AG10803 (cell line): ENCODE measurements at regions not wholly inside any gene's neighbourhood (a gene's known extent, or its start where the extent isn't known, plus 50 kb on each side); places are given as distances from the start of the nearest gene placed in this dataset.
"Not testable (repeated sequence)": the region's sequence is repeated elsewhere in the genome, so short reads cannot be mapped to it uniquely, and the experiment has no call there.

ENCODE experiments used
- DNase-seq: peaks from one replicate; pipeline ENCODE4 v3.0.0; 2010; ENCODE audit warnings: low read depth
- H3K4me3 ChIP-seq: 2 replicates; pipeline ENCODE4 v1.5.1; 2011; ENCODE audit warnings: mild to moderate bottlenecking, low read length, control low read depth
- TF ChIP-seq, protein P1 (sequence below): conservative IDR thresholded peaks from 2 replicates; pipeline ENCODE4 v1.5.1; 2011; ENCODE audit warnings: mild to moderate bottlenecking, low read length, control low read depth, inconsistent platforms

DNA sequence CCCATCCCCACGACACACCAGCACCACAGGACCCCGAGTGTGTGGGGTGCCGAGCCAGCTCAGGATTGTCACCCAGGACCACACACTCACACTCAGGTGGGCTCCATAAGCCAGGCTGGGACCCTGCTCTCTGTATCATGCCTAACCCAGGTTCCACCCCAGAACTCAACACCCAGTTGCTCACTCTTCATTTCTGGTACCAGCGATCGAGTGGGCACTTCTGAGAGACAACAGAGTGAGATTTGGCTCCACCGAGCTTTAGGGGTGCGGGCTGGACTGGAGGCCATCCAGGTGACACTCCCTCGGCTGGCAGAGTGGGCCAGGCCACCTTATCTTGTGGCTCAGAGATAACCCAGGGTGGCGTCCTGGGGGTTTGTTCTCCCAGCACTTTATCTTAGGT is 1323.8 kb downstream of the BRD1 start:
- TF ChIP-seq, protein P1, sequence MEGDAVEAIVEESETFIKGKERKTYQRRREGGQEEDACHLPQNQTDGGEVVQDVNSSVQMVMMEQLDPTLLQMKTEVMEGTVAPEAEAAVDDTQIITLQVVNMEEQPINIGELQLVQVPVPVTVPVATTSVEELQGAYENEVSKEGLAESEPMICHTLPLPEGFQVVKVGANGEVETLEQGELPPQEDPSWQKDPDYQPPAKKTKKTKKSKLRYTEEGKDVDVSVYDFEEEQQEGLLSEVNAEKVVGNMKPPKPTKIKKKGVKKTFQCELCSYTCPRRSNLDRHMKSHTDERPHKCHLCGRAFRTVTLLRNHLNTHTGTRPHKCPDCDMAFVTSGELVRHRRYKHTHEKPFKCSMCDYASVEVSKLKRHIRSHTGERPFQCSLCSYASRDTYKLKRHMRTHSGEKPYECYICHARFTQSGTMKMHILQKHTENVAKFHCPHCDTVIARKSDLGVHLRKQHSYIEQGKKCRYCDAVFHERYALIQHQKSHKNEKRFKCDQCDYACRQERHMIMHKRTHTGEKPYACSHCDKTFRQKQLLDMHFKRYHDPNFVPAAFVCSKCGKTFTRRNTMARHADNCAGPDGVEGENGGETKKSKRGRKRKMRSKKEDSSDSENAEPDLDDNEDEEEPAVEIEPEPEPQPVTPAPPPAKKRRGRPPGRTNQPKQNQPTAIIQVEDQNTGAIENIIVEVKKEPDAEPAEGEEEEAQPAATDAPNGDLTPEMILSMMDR = no peak
- no peak overlapping the region for H3K4me3 ChIP-seq
- no peak for DNase-seq

DNA sequence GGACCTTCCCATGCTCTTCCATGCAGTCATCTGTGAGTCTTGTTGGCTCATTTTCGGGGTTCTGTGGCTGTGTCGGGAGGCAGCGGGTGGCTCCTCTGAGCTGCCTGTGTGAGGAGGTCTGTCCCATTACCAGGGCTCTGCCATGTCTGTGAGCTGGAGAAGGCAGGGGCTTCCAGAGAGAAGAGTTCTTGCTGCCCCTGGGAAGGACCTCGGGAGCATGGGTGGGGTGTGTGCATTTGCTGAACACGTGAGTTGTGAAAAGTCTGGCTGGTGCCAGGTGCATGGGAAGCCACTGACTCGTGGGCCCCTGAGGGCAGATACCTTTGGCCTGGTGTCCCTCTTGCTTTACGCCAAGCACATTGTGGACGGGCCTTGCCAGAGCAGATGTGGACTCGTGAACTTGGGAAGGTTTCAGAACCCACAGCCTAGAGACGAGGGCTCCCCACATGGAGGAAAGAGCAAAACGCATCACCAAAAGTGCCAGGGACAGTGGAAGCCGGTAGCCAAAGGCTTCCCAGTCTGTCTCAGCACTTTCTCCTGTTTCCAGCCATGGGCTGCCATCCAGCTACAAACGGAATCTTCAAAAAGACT is 1324.5 kb downstream of the BRD1 start:
- H3K4me3 ChIP-seq = no peak overlapping the region
- no peak for DNase-seq
- TF ChIP-seq, protein P1 = no peak

DNA sequence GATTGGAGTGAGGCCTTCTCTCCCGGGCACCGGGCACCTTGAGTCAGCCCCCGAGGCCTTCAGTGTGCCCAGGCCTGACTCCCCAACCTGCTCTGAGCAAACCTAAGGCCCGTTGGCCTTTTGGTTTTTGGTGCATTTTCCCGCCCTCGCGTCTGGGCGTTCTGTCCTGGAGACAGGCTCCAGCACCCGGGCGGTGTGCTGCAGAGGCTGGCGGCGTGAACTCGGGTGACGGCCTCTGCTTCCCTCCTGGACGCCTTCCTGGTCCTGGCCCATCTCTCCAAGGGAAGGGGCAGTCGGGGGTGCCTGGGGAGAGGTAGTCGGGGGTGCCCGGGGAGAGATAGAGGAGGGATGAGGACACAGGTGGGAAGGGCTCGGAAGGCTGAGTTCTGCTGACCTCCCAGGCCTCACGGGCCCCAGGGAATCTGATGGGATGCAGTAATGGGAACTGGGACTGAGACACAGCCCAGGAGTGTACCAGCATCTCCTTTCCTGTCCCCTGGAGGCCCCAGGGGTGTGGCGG is 1326.4 kb downstream of the BRD1 start:
- TF ChIP-seq, protein P1 = no peak
- H3K4me3 ChIP-seq = no peak overlapping the region
- DNase-seq = no peak

DNA sequence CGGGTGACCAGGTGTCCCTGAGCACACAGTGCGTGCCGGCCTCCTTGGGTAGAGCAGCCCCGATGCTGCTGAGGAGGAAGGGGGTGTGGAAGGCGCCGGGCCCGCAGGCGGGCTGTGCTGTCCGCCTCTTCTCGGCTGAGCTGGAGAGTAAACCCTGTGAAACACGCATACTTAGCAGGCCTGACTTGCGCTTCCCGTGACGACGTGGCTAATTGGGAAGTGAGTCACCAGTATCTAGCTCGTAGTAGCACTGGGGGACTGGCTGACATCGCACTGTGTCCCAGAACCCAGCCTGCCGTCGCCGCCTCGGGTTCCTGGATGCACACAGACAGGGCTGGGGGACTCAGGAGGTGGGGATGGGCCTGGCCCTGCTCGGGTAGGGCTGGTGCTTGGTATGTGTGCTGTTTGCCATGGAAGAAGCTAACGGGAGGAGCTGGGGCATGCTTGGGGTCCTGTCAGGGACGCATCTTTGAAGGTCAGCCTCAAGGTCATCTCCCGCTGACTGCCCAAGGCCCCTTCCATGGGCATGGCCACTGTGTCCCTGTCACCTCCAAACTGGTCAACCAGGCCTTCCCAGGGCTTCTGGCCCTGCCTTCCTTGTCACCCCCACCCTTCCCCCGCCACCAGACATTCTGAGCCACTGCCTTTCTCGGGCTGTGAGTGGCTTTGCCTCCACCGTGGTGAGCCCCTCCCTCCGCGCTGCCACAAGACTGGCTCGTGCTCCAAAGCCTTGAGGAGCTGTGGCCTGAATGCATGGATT is 1327.0 kb downstream of the BRD1 start:
- no peak for DNase-seq
- TF ChIP-seq, protein P1 = no peak
- no peak overlapping the region for H3K4me3 ChIP-seq

DNA sequence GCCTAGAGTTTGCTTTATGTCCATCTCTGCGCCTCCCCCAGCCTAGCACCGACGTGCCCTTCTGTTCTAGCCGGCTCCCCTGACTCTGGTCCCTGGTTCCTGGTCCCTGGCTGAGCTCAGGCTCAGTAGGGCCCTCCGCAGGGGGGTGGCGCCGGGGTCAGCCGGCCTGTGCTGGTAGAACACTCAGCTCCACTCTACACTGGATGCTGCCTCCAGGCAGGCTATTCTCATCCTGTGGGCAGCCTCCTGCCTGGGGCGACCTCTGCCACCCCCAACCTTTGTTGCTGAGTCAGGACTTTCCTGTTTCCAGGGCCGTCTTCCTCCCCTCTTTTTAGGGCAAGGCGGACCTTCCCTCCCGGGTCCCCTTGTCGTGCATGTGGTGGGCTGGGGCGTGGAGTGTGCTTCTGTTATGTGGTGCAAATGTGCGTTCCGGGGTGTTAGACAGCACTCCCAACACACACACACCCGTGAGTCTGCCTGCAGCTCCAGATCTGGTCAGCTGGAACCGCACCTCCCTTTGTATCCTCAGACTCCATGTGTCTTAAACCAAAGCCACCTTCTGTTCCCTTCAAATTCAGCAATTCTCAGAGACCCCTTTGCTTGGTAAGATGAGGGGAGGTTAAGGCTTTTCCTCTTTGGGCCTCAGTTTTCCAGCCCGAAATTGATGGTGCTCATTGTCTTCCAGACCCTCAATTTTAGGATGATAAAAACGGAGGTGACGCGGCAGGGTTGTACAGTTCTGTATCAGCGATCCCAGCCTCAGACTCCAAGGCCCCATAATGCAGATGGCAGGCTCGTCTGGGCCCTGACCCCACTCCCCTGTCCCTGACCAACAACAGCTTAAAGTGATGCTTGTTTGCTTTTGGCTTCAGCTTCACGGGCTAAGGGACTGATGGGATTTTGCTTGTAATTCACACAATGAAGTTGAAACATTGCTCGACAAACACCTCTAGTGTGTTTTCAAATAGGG is 1327.9 kb downstream of the BRD1 start:
- no peak overlapping the region for H3K4me3 ChIP-seq
- TF ChIP-seq, protein P1 = no peak
- DNase-seq = no peak

DNA sequence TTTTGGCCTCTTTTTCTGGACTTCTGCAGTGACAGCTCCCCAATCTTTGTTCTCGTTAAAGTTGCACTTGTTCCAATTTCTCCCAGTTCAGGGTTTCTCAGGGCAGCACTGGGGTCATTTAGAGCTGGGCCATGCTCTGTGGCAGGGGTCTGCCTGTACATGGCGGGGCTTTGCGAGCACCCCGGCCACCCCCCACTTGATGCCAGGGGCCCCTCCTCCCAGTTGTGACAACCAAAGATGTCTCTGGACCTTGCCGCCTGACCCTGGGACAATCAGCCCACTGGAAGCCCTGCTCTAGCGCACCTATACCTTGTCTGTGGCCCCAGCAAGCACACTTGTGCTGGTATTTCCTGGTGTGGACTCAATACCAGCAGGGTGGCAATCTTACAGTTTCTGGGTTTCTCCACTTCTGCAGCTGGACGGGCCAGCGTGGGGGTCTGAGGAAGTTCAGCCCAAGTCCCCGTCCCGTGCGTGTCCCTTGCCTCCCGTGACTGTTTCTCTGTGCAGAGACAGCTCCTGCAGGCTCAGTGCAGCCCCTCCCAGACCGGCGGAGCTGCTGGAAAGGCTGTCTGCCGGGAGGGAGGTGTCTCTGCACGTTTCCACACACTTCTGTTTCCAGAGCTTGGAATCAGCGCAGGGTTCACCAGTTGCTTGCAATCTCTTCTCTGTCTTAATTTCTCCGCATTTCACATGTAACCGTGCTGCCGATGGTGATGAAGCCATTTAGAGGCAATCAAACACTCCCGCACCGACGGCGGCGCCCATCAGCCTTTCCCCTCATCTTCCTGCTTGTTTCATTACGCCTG is 1328.9 kb downstream of the BRD1 start:
- no peak overlapping the region for H3K4me3 ChIP-seq
- TF ChIP-seq, protein P1 = no peak
- no peak for DNase-seq

DNA sequence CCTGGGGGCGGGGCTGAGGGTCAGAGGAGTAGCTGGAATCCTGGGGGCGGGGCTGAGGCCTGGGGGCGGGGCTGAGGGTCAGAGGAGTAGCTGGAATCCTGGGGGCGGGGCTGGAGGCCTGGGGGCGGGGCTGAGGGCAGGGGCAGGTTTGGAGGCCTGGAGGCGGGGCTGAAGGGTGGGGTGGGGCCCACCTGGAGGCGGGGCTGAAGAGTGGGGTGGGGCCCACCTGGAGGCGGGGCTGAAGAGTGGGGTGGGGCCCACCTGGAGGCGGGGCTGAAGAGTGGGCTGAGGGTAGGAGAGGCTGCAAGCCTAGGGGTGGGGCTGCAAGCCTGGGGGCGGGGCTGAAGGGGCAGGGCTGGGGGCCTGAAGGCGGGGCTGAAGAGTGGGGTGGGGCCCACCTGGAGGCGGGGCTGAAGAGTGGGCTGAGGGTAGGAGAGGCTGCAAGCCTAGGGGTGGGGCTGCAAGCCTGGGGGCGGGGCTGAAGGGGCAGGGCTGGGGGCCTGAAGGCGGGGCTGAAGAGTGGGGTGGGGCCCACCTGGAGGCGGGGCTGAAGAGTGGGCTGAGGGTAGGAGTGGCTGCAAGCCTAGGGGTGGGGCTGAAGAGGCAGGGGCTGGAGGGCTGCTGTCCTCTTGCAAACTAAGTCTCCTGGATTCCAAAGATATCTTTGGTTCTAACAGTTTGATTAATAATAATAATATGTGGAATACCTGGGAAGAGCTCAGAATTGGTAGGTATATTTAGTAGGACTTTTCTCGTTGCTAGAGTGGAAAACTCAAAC is 1329.7 kb downstream of the BRD1 start:
- DNase-seq, H3K4me3 ChIP-seq: not testable (repeated sequence)
